ENCODE measurements at regions not wholly inside any gene's neighbourhood (a gene's known extent, or its start where the extent isn't known, plus 50 kb on each side); places are given as distances from the start of the nearest gene placed in this dataset.

DNA sequence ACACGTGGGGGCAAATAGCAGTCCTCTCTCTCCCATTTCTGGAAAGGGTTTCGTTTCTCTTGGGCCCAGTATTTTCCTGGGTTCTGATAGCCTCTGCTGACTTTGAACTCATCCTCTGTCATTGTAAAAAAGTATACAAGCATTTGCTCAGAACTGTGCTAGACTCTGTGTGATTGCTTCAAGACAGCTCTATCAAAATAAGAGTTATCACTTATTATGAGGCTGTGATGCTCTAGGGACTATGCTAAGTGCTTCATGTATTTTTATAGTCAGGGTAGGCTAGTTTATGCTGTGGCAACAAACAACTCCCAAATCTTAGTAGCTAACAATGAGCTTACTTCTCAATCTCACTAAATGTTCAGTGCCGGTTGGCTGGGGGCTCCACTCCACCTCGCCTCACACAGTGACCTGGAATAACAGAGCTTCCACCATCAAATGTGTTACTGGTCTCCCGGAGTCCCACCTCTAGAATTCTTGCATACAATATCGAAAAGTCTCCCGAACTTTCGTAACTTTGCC lies 110.8 kb upstream of the CDC42EP3 start:
- DNase-seq (ENCODE audit: low read depth in 2 of 2), result no peak

DNA sequence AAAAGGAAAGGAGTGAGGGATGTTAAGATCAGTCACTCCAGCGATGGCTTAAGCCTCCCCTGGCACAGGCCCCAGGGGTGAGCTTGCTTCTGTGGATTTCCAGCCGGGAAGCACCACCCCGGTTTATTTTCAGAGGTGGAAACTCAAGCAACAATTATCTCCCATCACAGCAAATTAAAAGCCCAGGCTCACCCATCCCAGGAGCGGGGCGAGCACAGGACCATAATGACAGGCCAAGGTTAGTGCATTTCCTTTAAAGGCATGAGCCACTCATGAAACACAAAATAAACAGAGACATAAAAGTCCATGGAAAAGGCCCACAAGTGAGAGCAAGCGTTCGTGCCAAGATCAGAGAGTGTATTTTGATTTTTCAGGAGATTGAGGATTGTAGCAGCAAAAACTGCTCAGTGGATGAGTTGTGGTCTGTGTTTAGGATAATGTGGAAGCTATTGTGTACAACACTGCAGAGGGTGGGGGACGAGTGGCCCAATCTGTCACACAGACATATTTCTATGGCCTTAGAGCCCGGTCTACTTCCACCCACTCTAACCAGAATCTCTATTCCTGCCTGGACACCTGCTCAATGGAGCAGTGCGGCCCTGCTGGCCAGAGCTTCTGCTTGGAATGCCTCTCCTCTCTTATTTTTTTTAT lies 111.4 kb upstream of the CDC42EP3 start:
- no peak for DNase-seq (ENCODE audit: low read depth in 2 of 2)

DNA sequence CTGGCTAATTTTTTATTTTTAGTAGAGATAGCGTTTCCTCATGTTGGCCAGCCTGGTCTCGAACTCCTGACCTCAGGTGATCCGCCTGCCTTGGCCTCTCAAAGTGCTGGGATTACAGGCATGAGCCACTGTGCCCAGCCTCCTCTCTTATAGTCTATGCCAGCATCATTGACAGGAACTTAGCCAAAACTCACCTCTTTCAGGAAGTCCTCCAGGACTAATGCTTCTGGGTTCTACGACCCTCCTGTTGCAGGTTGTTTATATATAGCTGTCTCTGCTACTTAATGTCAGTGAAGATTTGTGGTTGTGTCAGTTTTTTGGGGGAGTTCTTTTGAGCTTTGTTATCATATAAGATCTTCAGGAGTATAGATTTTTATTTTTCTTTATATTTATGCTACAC lies 112.1 kb upstream of the CDC42EP3 start:
- no peak for DNase-seq (ENCODE audit: low read depth in 2 of 2)

DNA sequence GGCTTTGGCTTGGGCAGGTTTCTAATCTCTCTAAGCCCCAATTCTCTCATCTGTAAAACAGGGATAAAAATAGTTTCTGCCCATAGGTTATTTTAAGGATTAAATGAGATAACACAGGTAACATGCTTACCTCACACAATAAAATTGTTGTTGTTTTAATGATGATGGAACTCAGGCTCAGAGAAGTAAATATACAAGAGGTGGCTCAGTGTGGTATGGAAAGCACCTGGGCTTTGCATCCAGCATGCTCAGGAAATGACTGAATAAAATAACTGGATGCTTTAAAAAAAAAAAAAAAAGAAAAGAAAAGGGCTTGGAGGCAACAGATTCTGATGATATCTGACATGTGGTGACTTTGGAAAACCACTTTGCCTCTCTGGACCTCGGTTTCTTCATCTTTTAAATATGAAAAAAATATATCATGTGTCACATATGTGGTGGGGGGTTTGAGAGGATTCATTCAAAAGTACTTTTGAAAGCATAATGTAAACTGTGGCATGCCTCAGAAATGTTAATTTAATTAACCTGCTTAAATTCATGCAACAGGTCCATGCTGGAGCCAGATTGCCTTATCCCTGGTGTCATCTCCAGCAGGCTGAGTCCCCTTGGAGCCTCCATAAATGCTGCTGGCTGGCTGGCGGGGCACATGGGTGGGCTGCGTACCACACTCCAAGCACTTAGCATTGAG lies 112.8 kb upstream of the CDC42EP3 start:
- DNase-seq (ENCODE audit: low read depth in 2 of 2), result no peak

DNA sequence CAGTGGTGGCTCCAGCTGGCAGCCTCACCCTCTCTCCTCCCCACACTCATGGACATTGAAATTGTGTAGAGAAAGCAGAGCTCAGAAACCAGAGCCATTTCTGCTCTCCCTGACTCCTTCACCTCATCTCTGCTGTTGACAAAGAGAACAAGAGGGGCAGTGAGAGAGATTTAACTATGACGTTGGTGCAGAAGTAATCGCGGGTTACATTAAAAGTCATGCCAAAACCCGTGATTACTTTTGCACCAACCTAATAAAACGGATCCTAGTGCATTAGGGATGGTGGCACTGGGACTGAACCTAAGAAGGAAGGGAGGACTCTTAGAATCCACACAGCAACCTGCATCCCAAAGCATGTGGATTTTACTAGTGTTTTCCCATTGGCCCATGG lies 113.3 kb upstream of the CDC42EP3 start:
- DNase-seq (ENCODE audit: low read depth in 2 of 2), result no peak

DNA sequence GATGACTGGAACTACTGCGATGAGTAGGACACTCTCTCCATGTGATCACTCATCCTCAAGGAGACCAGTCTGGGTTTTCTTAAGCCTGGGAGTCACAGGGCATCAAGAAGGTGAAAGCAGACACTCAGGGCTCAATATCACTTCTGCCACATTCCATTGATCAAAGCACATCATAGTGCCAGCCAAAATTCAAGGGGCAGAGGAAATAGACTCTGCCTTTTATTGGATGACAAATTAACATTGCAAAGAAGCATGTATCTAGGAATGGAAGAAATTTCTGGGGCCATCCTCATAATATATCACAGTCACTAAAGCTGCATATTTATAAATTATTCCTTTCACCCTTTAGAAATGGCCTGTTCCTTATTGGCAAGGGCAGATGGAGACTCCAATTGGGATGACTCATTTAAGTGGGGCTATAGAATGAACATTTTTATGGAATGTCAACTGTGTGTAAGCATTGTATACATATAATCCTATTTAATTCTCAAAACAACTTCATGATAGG lies 114.8 kb upstream of the CDC42EP3 start:
- DNase-seq (ENCODE audit: low read depth in 2 of 2), result no peak

DNA sequence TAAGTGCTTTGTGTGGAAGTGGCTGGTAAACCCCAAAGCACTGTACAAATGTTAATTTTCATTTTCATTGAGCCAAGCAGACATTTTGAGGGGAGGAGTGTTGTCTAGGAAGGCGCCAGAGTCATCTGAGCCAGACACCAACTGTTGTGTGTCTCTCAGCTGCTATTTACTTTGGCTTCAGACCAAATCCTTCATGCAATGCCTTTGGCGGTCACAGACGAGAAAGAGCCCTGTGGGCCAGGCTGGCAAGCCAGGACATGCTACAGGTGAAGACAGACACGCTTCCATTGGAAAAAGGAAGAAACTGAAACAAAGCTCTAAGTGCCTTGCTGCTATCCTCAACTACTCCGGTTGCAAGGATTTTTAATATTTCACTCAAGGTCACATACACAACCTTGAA lies 115.4 kb upstream of the CDC42EP3 start:
- no peak for DNase-seq (ENCODE audit: low read depth in 2 of 2)

DNA sequence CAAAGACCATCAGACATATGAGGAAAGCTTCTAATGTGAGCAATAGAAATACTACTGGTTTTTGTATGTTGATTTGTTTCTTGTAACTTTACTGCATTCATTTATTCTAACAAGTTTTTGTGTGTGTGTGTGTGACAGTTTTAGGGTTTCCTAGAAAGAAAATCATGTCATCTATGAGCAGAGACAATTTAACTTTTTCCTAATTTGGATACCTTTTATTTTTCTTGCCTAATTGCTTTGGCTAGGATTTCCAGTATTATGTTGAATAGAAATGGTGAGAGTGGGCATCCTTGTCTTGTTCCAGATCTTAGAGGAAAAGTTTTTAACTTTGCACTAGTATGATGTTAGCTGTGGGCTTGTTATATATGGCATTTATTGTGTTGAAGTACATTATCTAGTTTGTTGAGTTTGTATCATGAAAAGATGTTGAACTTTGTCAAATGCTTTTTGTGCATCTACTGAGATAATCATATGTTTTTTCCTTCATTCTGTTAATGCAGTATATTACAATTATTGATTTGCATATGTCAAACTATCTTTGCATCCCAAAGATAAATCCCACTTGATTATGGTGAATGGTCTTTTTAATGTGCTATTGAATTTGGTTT lies 117.3 kb upstream of the CDC42EP3 start:
- no peak for DNase-seq (ENCODE audit: low read depth in 2 of 2)

DNA sequence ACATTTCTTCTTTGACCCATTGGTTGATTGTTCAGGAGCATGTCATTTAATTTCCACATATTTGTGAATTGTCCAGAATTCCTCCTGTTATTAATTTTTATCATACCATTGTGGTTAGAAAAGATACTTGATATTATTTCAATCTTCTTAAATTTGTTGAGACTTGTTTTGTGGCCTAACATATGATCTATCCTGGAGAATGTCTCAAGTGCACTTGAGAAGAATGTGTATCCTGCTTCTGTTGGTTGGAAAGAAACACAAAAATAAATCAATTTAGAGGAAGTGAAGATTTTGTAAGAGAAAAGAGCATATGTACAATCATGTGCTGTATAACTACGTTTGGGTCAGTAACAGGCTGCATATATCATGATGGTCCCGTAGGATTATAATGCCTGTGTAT lies 118.6 kb upstream of the CDC42EP3 start:
- DNase-seq (ENCODE audit: low read depth in 2 of 2), result no peak

DNA sequence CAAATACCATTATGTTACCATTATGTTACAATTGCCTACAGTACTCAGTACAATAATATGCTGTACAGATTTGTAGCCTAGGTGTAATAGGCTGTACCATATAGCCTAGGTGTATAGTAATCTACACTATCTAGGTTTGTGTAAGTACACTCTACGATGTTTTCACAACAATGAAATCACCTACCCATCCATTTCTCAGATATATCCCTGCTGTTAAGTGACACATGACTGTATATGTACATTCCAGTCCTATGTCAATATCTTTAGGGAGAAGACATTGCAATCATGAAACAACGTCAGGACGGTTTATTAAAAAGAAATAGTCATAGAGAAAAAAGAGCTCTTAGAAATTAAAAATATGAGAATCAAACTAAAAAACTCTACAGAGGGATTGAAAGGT lies 119.0 kb upstream of the CDC42EP3 start:
- DNase-seq (ENCODE audit: low read depth in 2 of 2), result no peak

DNA sequence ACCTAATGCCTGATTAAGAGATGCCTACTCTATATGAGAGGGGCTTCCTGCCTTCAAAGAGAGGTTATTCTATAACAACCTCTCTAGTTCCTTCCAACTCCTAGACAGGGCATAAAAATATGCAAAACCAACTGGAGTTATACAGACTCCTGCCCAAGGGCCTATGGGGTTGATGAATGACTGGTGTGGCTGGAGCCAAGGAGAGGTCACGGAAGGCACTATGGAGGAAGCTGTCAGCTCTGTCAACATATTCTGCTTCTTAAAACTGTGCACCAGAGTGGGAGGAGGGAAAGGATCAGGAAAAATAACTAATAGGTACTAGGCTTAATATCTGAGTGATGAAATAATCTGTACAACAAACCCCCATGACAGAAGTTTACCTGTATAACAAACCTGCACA lies 120.9 kb upstream of the CDC42EP3 start:
- no peak for DNase-seq (ENCODE audit: low read depth in 2 of 2)

DNA sequence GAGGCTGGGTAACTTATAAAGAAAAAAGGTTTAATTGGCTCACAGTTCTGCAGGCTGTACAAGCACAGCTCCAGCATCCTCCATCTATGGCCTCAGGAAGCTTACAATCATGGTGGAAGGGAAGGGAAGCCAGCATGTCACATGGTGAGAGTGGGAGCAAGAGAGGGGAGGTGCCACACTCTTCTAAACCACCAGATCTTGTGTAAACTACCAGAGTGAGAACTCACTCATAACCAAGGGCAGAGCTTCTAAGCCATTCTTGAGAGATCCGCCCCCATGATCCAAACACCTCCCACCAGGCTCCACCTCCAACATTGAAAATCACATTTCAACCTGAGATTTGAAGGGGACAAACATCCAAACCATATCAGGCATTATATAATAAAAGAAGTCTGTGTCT lies 121.6 kb upstream of the CDC42EP3 start:
- DNase-seq (ENCODE audit: low read depth in 2 of 2), result no peak

DNA sequence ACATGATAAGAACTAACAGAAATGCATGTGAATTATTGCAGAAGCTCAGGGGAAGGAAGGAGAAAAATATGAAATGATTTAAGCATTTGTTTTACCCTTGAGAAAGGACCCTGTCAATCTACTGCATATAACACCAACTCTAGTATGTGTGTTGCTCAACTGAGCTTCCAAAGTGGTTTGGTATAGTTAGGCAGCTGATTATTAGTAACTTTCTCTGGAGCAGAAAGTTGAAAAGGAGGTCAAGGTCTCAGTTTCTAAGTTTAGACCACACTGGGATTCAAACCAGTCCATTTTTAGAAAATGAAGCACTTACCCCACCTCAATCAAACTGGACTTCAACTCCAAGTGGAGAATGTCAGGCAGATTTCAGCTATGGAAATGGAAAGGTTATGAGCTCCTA lies 123.3 kb upstream of the CDC42EP3 start:
- DNase-seq (ENCODE audit: low read depth in 2 of 2), result no peak

DNA sequence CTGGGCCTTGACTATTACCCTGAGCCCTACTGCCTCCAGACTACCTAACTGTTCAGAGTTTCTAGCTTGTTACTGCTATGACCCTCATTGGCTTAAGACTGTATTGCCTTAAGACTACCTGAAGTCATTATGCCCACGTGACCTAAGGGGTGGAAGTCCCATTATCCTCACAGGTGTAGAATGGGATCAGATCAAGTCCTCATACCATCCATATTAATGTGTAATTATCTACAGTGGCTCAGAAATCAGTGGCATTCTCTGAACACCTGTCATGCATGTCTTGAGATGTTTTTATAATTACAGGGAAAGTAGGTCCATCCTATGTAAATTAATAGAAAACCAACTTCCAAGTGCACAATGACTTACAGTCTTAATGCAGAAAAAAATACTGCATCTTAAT lies 124.0 kb upstream of the CDC42EP3 start:
- no peak for DNase-seq (ENCODE audit: low read depth in 2 of 2)

DNA sequence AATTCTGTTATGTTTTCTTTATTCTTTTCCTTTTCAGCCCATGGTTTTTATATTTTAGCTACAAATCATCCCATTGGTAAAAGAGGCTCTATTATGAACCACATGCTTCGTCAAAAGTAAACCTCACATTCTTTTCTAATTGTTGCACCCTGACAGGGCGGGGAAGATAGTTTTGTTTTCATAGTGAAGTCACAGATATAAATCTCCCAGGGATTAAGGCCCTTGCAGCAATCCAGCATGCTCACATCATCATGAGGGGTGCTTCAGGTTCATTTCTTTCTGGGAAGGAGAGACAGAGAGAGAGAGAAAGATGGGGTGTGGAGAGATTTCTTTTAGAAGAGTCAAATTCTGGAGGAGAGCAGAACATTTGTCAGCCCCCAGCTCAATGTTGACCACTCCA lies 124.5 kb upstream of the CDC42EP3 start:
- DNase-seq (ENCODE audit: low read depth in 2 of 2), result no peak

DNA sequence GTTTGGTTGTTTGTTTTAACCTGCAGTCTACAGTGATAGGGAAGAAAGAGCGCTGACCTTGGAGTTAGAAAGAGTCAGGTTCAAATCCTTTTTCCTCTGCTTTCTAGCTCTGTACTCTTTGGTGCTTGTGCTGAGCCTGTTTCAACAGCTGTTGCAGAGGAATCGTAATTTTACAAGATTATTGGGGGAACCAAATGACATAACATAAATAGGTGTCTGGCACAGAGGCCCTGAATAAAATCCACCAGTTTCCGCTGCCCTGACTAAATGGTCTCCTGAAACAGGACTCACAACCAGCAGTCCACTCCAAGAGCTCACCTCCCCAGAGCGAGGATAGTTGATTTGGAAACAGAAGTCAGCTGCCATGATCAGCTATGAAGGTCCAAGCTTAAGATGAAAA lies 125.0 kb upstream of the CDC42EP3 start:
- no peak for DNase-seq (ENCODE audit: low read depth in 2 of 2)

DNA sequence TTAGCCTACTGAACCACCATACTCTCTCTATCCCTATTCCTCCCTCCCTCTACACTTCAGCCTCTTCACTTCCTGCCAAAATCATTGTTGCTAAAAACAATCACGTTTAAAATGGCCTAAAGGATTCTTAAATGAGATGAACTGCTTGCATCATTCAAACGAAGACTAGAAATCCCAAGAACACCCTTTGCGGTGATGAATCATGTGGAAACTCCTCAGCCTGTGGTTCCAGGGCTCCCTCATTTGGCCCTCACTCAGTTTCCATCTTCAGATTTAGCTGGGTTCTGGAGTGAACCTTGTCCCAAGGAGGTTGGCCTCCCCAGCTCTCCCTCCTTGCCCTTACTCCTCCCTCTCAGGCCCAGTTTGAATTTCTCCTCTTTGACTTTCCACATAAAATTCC lies 125.6 kb upstream of the CDC42EP3 start:
- DNase-seq (ENCODE audit: low read depth in 2 of 2), result no peak

DNA sequence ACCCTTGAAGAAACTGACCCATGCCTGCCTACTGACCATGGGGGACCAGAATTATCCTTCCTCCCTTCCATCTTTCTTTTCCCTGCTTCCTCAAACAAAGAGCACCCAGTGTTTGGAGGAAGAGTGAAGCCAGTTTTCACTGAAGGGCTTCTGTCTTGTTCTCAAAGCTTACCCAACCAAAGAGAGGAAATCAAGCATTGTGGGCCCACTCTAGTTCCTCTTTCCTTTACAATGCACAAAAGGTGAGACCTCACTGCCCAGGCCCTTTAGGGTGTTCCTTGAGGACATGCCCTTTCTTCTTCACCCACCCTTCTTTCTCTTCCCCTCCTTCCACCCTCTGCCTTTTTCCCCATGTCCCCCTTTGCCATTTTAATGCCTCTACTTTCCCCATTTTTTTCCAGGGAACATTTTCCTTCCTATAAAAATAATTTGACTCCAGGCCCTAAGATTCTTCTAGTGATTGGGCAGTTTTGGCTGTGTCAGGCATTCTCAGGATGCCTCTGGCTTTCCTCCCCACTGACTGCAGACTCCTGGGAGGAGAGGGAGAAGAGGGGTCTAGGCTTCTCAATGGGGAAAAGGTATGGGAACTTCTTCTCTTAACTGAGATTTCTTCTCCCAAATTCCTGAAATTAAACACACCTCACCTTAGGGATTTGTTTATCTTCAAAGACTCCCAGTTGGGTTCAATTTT lies 126.6 kb upstream of the RMDN2 start:
- no peak for DNase-seq (ENCODE audit: low read depth in 2 of 2)

DNA sequence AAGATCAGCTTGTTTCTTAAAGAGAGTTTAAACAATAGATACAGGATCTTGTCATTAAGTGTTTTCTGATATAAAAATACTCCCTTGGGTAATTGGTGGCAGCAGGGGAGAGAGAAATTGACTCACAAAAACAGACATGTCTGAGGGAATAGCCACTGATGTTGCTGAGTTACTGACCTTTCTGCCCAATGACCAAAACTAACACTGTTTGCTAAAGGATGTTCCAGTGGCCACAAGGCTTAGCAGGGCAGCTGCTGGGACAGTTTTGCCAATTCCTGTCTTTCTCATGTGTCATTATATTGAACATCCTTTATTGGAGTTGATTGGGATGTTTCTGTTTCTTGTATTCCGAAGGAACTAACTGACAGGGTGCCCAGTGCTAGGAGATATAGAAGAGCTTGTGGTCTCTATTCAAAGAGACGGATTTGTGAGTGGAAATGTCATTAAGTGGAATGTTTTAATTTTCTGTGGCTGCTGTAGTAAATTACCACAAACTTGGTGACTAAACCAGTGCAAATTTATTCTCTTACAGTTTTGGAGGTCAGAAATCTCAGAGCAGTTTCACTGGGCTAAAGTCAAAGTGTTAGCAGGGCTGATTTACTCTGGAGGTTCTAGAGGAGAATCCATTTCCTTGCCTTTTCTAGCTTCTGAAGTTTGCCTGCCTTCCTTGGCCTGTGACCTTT lies 124.8 kb upstream of the RMDN2 start:
- no peak for DNase-seq (ENCODE audit: low read depth in 2 of 2)

DNA sequence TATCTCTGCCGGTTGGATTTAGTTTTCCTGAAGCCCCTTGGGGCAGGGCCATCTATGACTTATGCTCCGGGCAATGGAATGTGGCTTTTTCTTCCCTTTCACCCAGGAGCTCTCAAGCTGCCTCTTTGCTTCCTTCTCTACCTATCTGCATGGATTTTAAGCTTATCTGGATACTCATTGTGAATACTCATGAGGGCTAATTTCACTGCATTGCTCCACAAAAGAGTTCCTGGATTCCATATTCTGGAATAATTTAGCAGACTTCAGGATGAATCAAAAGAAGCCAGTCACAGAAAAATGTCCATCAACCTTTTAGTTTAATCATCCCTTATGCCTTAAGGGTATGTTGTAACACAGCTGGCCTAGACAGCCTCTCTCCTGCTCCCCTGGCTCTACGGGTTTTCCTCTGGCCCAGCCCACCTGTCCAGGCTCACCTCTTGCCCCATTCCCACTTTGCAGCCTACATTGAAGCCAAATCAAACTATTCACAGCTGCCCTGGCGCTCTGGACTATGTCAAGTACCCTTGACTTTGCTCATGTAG lies 122.8 kb upstream of the RMDN2 start:
- no peak for DNase-seq (ENCODE audit: low read depth in 2 of 2)

DNA sequence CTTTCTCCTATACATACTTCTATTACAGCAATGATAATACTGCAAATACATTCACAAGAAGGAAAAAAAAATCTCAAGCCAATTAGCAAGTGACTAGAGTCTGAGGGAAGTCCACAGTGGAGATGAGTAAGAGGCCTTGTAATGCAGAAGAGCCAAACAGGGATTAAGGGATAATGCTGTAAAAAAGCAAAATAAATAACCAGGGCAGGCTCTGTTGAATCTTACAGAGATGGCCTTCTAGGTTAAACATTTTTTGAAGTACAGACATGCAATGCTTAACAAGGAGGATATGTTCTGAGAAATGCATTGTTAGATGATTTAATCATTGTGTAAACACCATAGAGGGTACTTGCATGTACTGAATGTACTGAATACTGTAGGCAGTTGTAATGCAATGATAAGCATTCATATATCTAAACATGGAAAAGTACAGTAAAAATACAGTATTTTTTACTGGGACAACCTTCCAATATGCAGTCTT lies 122.1 kb upstream of the RMDN2 start:
- DNase-seq (ENCODE audit: low read depth in 2 of 2), result no peak
